ENCODE measurements at regions not wholly inside any gene's neighbourhood (a gene's known extent, or its start where the extent isn't known, plus 50 kb on each side); places are given as distances from the start of the nearest gene placed in this dataset.

- ATAC-seq (no peak), FAIRE-seq (no peak), DNase-seq (ENCODE audit: low read depth in 1 of 2, low spot score in 1 of 2) (no peak)
- peak overlapping the region in 1 of 2 experiments; percentile 13; a peak in 1 of 6 replicates for H3K27ac ChIP-seq
- H3K9me3 ChIP-seq: no peaks in the 10 kb centered on the region
- ChIA-PET CTCF (no interaction called here), POLR2A (interaction anchor here (0.6 kb wide), 1 partner anchor 919 kb away, joined by 3 read pairs; the partner anchor contains the start of gene PSAT1)
- no peak overlapping the region for H3K4me3 ChIP-seq
- H3K4me1 ChIP-seq: peaks cover 5% of the 10 kb centered on the region; the same call in 2 of the 3 replicates
- no peak for TF ChIP-seq MYC (IDR thresholded peaks at IDR 0.05; ENCODE audit: borderline replicate concordance, low read length)
- no peak for TF ChIP-seq CEBPB (IDR thresholded peaks at IDR 0.05)
- TF ChIP-seq JUNB (IDR thresholded peaks at IDR 0.05): no peak
- TF ChIP-seq RFX5 (IDR thresholded peaks at IDR 0.05): no peak
- TF ChIP-seq ESRRA (IDR thresholded peaks at IDR 0.05; ENCODE audit: borderline replicate concordance, low read length): no peak
- no peak for TF ChIP-seq HES2 (IDR thresholded peaks at IDR 0.05)
- no peak for TF ChIP-seq E2F6 (IDR thresholded peaks at IDR 0.05; ENCODE audit: borderline replicate concordance, low read depth)
- no peak for TF ChIP-seq NR3C1 (IDR thresholded peaks at IDR 0.05)
- TF ChIP-seq TP53 (CRISPR knock-in tag; IDR thresholded peaks at IDR 0.05): no peak
- TF ChIP-seq, protein P1, sequence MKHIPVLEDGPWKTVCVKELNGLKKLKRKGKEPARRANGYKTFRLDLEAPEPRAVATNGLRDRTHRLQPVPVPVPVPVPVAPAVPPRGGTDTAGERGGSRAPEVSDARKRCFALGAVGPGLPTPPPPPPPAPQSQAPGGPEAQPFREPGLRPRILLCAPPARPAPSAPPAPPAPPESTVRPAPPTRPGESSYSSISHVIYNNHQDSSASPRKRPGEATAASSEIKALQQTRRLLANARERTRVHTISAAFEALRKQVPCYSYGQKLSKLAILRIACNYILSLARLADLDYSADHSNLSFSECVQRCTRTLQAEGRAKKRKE (CRISPR knock-in tag; IDR thresholded peaks at IDR 0.05; ENCODE audit: low read depth): no peak
- TF ChIP-seq, protein P2, sequence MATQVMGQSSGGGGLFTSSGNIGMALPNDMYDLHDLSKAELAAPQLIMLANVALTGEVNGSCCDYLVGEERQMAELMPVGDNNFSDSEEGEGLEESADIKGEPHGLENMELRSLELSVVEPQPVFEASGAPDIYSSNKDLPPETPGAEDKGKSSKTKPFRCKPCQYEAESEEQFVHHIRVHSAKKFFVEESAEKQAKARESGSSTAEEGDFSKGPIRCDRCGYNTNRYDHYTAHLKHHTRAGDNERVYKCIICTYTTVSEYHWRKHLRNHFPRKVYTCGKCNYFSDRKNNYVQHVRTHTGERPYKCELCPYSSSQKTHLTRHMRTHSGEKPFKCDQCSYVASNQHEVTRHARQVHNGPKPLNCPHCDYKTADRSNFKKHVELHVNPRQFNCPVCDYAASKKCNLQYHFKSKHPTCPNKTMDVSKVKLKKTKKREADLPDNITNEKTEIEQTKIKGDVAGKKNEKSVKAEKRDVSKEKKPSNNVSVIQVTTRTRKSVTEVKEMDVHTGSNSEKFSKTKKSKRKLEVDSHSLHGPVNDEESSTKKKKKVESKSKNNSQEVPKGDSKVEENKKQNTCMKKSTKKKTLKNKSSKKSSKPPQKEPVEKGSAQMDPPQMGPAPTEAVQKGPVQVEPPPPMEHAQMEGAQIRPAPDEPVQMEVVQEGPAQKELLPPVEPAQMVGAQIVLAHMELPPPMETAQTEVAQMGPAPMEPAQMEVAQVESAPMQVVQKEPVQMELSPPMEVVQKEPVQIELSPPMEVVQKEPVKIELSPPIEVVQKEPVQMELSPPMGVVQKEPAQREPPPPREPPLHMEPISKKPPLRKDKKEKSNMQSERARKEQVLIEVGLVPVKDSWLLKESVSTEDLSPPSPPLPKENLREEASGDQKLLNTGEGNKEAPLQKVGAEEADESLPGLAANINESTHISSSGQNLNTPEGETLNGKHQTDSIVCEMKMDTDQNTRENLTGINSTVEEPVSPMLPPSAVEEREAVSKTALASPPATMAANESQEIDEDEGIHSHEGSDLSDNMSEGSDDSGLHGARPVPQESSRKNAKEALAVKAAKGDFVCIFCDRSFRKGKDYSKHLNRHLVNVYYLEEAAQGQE (IDR thresholded peaks at IDR 0.05): no peak
- TF ChIP-seq CHD2 (IDR thresholded peaks at IDR 0.05; ENCODE audit: low read length, partially characterized antibody): no peak
- no peak for TF ChIP-seq JUN (IDR thresholded peaks at IDR 0.05)
- TF ChIP-seq POLR2A (IDR thresholded peaks at IDR 0.05; ENCODE audit: low read length): no peak
- no peak for TF ChIP-seq NPAS2 (CRISPR knock-in tag; IDR thresholded peaks at IDR 0.05; ENCODE audit: borderline replicate concordance)
- no peak for TF ChIP-seq POLR2AphosphoS2 (conservative IDR thresholded peaks at IDR 0.05; ENCODE audit: low read length)
- H3K4me2 ChIP-seq: no peak overlapping the region
- WGBS (ENCODE audit: missing lambda C conversion rate): 73% methylated on average over 4 of the region's 4 CpGs
These were observed 355.9 kb upstream of the TLE4 start for GRCh38 chr9:79215821-79216220.

DNA sequence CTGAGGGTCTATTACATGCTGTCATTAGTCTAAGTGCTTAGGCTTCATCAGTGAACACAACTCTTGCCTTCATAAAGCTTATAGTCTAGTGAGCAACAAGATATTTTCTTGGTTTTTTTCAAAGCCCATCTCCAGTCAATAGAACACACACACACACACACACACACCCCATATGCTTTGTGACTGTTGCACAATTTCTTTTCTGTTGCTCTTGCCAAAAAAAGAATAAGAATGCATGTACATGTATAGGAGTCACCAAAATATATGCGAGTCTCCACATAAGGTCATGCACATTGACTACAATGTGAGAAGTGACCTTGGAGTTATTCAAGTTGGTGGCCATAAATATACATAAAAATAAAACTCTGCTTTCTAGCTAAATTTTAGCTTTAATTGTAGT is 351.5 kb upstream of the TLE4 start:
- no peak overlapping the region for H3K4me2 ChIP-seq
- no peaks in the 10 kb centered on the region for H3K9me3 ChIP-seq
- no peak overlapping the region for H3K4me3 ChIP-seq
- ChIA-PET POLR2A (no interaction called here), CTCF (interaction anchor here (0.7 kb wide), 1 partner anchor 17 kb away, joined by 3 read pairs; no protein-coding TSS in a partner anchor)
- 91% methylated on average over 1 of the region's 1 CpG for WGBS (ENCODE audit: missing lambda C conversion rate)
- no peak for ATAC-seq
- no peak for TF ChIP-seq MYC (IDR thresholded peaks at IDR 0.05; ENCODE audit: borderline replicate concordance, low read length)
- no peak for TF ChIP-seq ESRRA (IDR thresholded peaks at IDR 0.05; ENCODE audit: borderline replicate concordance, low read length)
- no peak for TF ChIP-seq PHF8 (IDR thresholded peaks at IDR 0.05; ENCODE audit: borderline replicate concordance, low read depth)
- TF ChIP-seq, protein P3, sequence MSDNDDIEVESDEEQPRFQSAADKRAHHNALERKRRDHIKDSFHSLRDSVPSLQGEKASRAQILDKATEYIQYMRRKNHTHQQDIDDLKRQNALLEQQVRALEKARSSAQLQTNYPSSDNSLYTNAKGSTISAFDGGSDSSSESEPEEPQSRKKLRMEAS (IDR thresholded peaks at IDR 0.05): no peak
- TF ChIP-seq, protein P4, sequence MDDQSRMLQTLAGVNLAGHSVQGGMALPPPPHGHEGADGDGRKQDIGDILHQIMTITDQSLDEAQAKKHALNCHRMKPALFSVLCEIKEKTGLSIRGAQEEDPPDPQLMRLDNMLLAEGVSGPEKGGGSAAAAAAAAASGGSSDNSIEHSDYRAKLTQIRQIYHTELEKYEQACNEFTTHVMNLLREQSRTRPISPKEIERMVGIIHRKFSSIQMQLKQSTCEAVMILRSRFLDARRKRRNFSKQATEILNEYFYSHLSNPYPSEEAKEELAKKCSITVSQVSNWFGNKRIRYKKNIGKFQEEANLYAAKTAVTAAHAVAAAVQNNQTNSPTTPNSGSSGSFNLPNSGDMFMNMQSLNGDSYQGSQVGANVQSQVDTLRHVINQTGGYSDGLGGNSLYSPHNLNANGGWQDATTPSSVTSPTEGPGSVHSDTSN (IDR thresholded peaks at IDR 0.05): no peak
- no peak for TF ChIP-seq TFCP2L1 (CRISPR knock-in tag; IDR thresholded peaks at IDR 0.05)
- TF ChIP-seq HDAC2 (IDR thresholded peaks at IDR 0.05): no peak
- no peak for TF ChIP-seq HOXA7 (CRISPR knock-in tag; IDR thresholded peaks at IDR 0.05)
- no peak for TF ChIP-seq MAZ (IDR thresholded peaks at IDR 0.05; ENCODE audit: borderline replicate concordance, low read depth, low read length)
- no peak for TF ChIP-seq HOXB13 (CRISPR knock-in tag; IDR thresholded peaks at IDR 0.05; ENCODE audit: low read depth)
- TF ChIP-seq SREBF2 (IDR thresholded peaks at IDR 0.05): no peak
- no peak for TF ChIP-seq E2F6 (IDR thresholded peaks at IDR 0.05; ENCODE audit: borderline replicate concordance, low read depth)
- TF ChIP-seq POLR2A (IDR thresholded peaks at IDR 0.05; ENCODE audit: low read length): no peak
- TF ChIP-seq NR3C1 (IDR thresholded peaks at IDR 0.05): no peak
- no peak overlapping the region for H3K27ac ChIP-seq
- H3K4me1 ChIP-seq: peaks cover 14% of the 10 kb centered on the region; the same call in 2 of the 3 replicates
- DNase-seq (ENCODE audit: low read depth in 1 of 2, low spot score in 1 of 2): no peak
- no peak for FAIRE-seq
